ENCODE measurements at regions not wholly inside any gene's neighbourhood (a gene's known extent, or its start where the extent isn't known, plus 50 kb on each side); places are given as distances from the start of the nearest gene placed in this dataset.

GRCh38 chr10:128281861-128282260 lies 155.6 kb upstream of the MKI67 start:
- H3K9me3 ChIP-seq (ENCODE audit: low read depth), result no peaks in the 10 kb centered on the region
- WGBS (ENCODE audit: low lambda C conversion rate, missing lambda C conversion rate), result 85% methylated on average over 14 of the region's 14 CpGs
- no peak for DNase-seq (ENCODE audit: low spot score)
- TF ChIP-seq, protein P1, sequence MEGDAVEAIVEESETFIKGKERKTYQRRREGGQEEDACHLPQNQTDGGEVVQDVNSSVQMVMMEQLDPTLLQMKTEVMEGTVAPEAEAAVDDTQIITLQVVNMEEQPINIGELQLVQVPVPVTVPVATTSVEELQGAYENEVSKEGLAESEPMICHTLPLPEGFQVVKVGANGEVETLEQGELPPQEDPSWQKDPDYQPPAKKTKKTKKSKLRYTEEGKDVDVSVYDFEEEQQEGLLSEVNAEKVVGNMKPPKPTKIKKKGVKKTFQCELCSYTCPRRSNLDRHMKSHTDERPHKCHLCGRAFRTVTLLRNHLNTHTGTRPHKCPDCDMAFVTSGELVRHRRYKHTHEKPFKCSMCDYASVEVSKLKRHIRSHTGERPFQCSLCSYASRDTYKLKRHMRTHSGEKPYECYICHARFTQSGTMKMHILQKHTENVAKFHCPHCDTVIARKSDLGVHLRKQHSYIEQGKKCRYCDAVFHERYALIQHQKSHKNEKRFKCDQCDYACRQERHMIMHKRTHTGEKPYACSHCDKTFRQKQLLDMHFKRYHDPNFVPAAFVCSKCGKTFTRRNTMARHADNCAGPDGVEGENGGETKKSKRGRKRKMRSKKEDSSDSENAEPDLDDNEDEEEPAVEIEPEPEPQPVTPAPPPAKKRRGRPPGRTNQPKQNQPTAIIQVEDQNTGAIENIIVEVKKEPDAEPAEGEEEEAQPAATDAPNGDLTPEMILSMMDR (IDR thresholded peaks at IDR 0.05; ENCODE audit: poor library complexity), result no peak
- TF ChIP-seq EZH2phosphoT487 (IDR thresholded peaks at IDR 0.05; ENCODE audit: low read depth, severe bottlenecking, unreplicated experiment) (no peak), EZH2 (IDR thresholded peaks at IDR 0.05; ENCODE audit: borderline replicate concordance) (no peak)
- no peaks in the 10 kb centered on the region for H3K4me1 ChIP-seq (ENCODE audit: insufficient read depth)
- H3K4me2 ChIP-seq, result no peak overlapping the region
- no peaks in the 10 kb centered on the region for H4K20me1 ChIP-seq (ENCODE audit: insufficient read depth, poor library complexity, severe bottlenecking)
- no peaks in the 10 kb centered on the region for H3K79me2 ChIP-seq
- H3K27me3 ChIP-seq, result peaks cover 44% of the 10 kb centered on the region
- H3K27ac ChIP-seq, result no peak overlapping the region
- H3K9me2 ChIP-seq (replicated peaks; ENCODE audit: insufficient read depth), result no peaks in the 10 kb centered on the region
- H2AFZ ChIP-seq, result no peak overlapping the region
- no peaks in the 10 kb centered on the region for H3K36me3 ChIP-seq (replicated peaks; ENCODE audit: insufficient read depth, low read depth)
- no peak overlapping the region for H3K4me3 ChIP-seq

DNA sequence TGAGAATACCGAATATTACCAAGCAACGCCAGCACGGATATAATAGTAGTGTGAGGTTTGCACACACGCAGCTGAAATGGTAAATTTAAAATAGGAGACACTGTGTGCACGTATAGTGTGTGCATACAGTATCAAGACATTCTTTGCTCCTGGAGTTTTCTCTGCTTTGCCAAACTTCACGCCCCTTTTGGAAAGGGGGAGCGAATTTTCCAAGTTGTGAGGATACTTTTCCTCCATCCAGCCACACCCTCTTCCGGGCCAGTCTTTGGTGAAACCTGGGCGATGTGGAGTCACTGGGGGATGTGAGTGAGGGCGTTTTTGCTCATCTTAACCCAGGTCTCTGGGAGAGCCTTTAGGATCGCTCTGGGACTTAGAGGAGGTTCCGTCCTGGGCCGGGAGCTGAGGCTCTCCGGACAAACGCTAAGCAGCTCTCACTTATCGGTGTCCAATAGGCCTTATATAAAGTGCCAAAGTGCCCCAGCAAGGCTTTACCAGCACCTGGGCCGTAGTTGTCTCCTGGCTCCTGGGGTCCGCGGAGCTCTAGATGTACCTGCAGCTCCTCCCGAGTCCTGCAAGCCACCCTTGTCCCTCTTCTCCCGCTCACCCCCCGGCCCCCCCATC lies 160.0 kb upstream of the MKI67 start:
- Histone ChIP-seq H3K9me3 (ENCODE audit: low read depth) (no peaks in the 10 kb centered on the region), H4K20me1 (ENCODE audit: insufficient read depth, poor library complexity, severe bottlenecking) (no peaks in the 10 kb centered on the region), H3K27me3 (peaks cover 60% of the 10 kb centered on the region), H3K27ac (no peak overlapping the region), H3K79me2 (no peaks in the 10 kb centered on the region), H3K36me3 (replicated peaks; ENCODE audit: insufficient read depth, low read depth) (no peaks in the 10 kb centered on the region), H3K4me1 (ENCODE audit: insufficient read depth) (no peaks in the 10 kb centered on the region), H2AFZ (no peak overlapping the region), H3K4me3 (no peak overlapping the region), H3K4me2 (peak overlapping the region; percentile 71), H3K9me2 (replicated peaks; ENCODE audit: insufficient read depth) (no peaks in the 10 kb centered on the region)
- no peak for DNase-seq (ENCODE audit: low spot score)
- TF ChIP-seq, protein P1 (IDR thresholded peaks at IDR 0.05; ENCODE audit: poor library complexity), result no peak
- no peak for TF ChIP-seq EZH2 (IDR thresholded peaks at IDR 0.05; ENCODE audit: borderline replicate concordance)
- TF ChIP-seq EZH2phosphoT487 (IDR thresholded peaks at IDR 0.05; ENCODE audit: low read depth, severe bottlenecking, unreplicated experiment), result no peak
- 46% methylated on average over 19 of the region's 22 CpGs for WGBS (ENCODE audit: low lambda C conversion rate, missing lambda C conversion rate)

- Histone ChIP-seq H3K4me2 (peak overlapping the region; percentile 71), H3K27me3 (peaks cover 60% of the 10 kb centered on the region), H3K9me2 (replicated peaks; ENCODE audit: insufficient read depth) (no peaks in the 10 kb centered on the region), H3K36me3 (replicated peaks; ENCODE audit: insufficient read depth, low read depth) (no peaks in the 10 kb centered on the region), H3K79me2 (no peaks in the 10 kb centered on the region), H3K4me3 (no peak overlapping the region), H3K4me1 (ENCODE audit: insufficient read depth) (no peaks in the 10 kb centered on the region), H4K20me1 (ENCODE audit: insufficient read depth, poor library complexity, severe bottlenecking) (no peaks in the 10 kb centered on the region), H3K9me3 (ENCODE audit: low read depth) (no peaks in the 10 kb centered on the region), H3K27ac (no peak overlapping the region), H2AFZ (no peak overlapping the region)
- 4% methylated on average over 53 of the region's 63 CpGs for WGBS (ENCODE audit: low lambda C conversion rate, missing lambda C conversion rate)
- TF ChIP-seq, protein P1 (IDR thresholded peaks at IDR 0.05; ENCODE audit: poor library complexity), result no peak
- peak; percentile 69 for TF ChIP-seq EZH2 (IDR thresholded peaks at IDR 0.05; ENCODE audit: borderline replicate concordance)
- peak; percentile 60 for TF ChIP-seq EZH2phosphoT487 (IDR thresholded peaks at IDR 0.05; ENCODE audit: low read depth, severe bottlenecking, unreplicated experiment)
- DNase-seq (ENCODE audit: low spot score), result peak; percentile 12
Observed at GRCh38 chr10:128286762-128287500, 160.7 kb upstream of the MKI67 start.
